Sigmoid colon (tissue), 6 donors: ENCODE measurements at regions not wholly inside any gene's neighbourhood (a gene's known extent, or its start where the extent isn't known, plus 50 kb on each side); places are given as distances from the start of the nearest gene placed in this dataset.

Experiments used
- DNase-seq: peaks from one replicate; pipeline ENCODE4 v3.0.0-alpha.2; 2019
- H3K27ac ChIP-seq, 4 donors: fragments of 200-600 bp; sonication (generic); one replicate each; pipeline ENCODE4 v1.5.1; 2016 to 2019; ENCODE audit warnings: mild to moderate bottlenecking in 1 of 4
- H3K27me3 ChIP-seq, 3 donors: fragments of 200-600 bp; sonication (generic); one replicate each; pipeline ENCODE4 v1.5.1; 2019; ENCODE audit warnings: mild to moderate bottlenecking in 1 of 3
- H3K36me3 ChIP-seq, 4 donors: fragments of 200-600 bp; sonication (generic); one replicate each; pipeline ENCODE4 v1.5.1; 2016 to 2019
- H3K4me1 ChIP-seq, 4 donors: fragments of 200-600 bp; sonication (generic); one replicate each; pipeline ENCODE4 v1.5.1; 2017 to 2019
- H3K4me3 ChIP-seq, 4 donors: fragments of 200-600 bp; sonication (generic); one replicate each; pipeline ENCODE4 v1.5.1; 2017 to 2019; ENCODE audit warnings: mild to moderate bottlenecking in 2 of 4, moderate library complexity in 1 of 4
- H3K9me3 ChIP-seq, 4 donors: fragments of 200-600 bp in 3 of 4; sonication (generic) in 3 of 4; one replicate each; pipeline versions ENCODE4 v1.5.1 to v1.6.1; 2013 to 2019
- EP300 ChIP-seq, 4 donors: sonication (generic); formaldehyde crosslinking; IDR thresholded peaks; one replicate each; pipeline ENCODE4 v1.6.1; 2017; ENCODE audit warnings: antibody characterized with exemption in 4 of 4
- POLR2A ChIP-seq, 2 donors: fragments of 450-650 bp; IDR thresholded peaks; one replicate each; pipeline ENCODE4 v1.6.1; 2016; ENCODE audit warnings: antibody characterized with exemption in 2 of 2, mild to moderate bottlenecking in 2 of 2, moderate library complexity in 2 of 2
- POLR2AphosphoS5 ChIP-seq, 4 donors: sonication (generic); formaldehyde crosslinking; IDR thresholded peaks; one replicate each; pipeline ENCODE4 v1.6.1; 2017; ENCODE audit warnings: antibody characterized with exemption in 4 of 4
- WGBS, 2 donors: extraction: QIAGEN DNeasy Blood & Tissue Kit; methylation state at CpG; one replicate each; pipeline ENCODE4 v1.1.7; 2013; 5-methylcytosine and 5-hydroxymethylcytosine counted together
- intact Hi-C: fragments of 100-400 bp; cut with DNase I; formaldehyde crosslinking; loops from one replicate; pipeline ENCODE4 v1.15.1; 2023
- TF ChIP-seq, protein P1 (sequence below), 4 experiments: fragments of 450-650 bp in 3 of 4; fragments of 200-600 bp in 1 of 4; IDR thresholded peaks; one replicate each; pipeline ENCODE4 v1.5.1; 2016 to 2019; ENCODE audit warnings: antibody characterized with exemption in 4 of 4, mild to moderate bottlenecking in 3 of 4, moderate library complexity in 2 of 4
- donor health status: healthy with polysubstance abuse.
- donor health status: healthy.

DNA sequence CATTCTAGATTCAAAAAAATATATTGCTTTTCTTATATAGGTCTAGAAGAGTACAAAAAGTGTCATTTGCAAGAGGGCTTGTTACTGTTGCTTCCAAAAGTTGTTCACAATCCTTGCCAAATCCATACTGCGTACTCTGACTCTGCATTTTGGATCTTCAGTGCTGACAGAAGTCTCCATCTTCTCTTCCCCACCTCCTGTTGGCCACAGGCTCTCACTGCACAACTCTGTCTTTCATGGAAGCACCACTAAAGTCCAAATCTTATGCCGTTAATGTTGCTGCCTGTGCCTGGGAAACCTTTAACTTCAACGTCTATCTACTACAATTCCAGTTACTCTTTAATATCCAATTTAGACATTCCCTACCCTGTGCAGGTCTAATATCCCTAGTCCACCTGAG lies 419.9 kb downstream of the NR2F2 start:
- Histone ChIP-seq H3K27ac (no peak overlapping the region), H3K4me1 (no peaks in the 10 kb centered on the region), H3K4me3 (no peak overlapping the region), H3K36me3 (no peaks in the 10 kb centered on the region), H3K9me3 (no peaks in the 10 kb centered on the region), H3K27me3 (no peaks in the 10 kb centered on the region)
- DNase-seq: no peak
- 71 to 88% methylated on average over 3 of the region's 3 CpGs for WGBS, 2 donors
- intact Hi-C loops: no loop called here
- no peak for TF ChIP-seq POLR2A (IDR thresholded peaks at IDR 0.05)
- TF ChIP-seq POLR2AphosphoS5 (IDR thresholded peaks at IDR 0.05): no peak
- no peak for TF ChIP-seq EP300 (IDR thresholded peaks at IDR 0.05)
- TF ChIP-seq, protein P1, sequence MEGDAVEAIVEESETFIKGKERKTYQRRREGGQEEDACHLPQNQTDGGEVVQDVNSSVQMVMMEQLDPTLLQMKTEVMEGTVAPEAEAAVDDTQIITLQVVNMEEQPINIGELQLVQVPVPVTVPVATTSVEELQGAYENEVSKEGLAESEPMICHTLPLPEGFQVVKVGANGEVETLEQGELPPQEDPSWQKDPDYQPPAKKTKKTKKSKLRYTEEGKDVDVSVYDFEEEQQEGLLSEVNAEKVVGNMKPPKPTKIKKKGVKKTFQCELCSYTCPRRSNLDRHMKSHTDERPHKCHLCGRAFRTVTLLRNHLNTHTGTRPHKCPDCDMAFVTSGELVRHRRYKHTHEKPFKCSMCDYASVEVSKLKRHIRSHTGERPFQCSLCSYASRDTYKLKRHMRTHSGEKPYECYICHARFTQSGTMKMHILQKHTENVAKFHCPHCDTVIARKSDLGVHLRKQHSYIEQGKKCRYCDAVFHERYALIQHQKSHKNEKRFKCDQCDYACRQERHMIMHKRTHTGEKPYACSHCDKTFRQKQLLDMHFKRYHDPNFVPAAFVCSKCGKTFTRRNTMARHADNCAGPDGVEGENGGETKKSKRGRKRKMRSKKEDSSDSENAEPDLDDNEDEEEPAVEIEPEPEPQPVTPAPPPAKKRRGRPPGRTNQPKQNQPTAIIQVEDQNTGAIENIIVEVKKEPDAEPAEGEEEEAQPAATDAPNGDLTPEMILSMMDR (IDR thresholded peaks at IDR 0.05): no peak

DNA sequence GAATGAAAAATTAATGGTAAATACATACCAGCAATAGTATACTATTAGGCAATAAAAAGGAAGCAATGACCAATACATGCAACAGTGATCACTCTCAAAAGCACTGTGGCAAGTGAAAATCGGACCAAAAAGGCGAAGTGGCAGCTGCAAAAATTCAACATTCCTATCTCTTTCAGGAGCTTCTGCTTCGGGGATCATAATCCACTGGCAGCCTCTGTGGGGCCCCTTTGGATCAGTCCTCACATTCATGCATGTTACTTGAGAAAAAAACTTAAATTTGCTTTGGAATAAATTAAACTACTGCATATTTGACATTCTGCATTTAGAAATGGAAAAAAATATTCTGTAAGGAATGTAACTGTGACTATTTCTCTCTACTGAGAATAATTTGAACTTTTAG lies 425.6 kb downstream of the NR2F2 start:
- H3K27ac ChIP-seq: no peak overlapping the region
- H3K4me3 ChIP-seq: no peak overlapping the region
- no peak for DNase-seq
- no peaks in the 10 kb centered on the region for H3K36me3 ChIP-seq
- H3K9me3 ChIP-seq: no peaks in the 10 kb centered on the region
- 76 to 80% methylated on average over 3 of the region's 3 CpGs for WGBS, 2 donors
- intact Hi-C loops: no loop called here
- H3K27me3 ChIP-seq: no peaks in the 10 kb centered on the region
- H3K4me1 ChIP-seq: no peaks in the 10 kb centered on the region
- TF ChIP-seq POLR2A (IDR thresholded peaks at IDR 0.05): no peak
- no peak for TF ChIP-seq POLR2AphosphoS5 (IDR thresholded peaks at IDR 0.05)
- no peak for TF ChIP-seq EP300 (IDR thresholded peaks at IDR 0.05)
- TF ChIP-seq, protein P1 (IDR thresholded peaks at IDR 0.05): no peak

- intact Hi-C loops: no loop called here
- no peak for DNase-seq
These were observed 426.2 kb downstream of the NR2F2 start for GRCh38 chr15:96756656-96757055.

GRCh38 chr15:96762566-96762965 lies 432.1 kb downstream of the NR2F2 start:
- Histone ChIP-seq H3K36me3 (no peaks in the 10 kb centered on the region), H3K27ac (no peak overlapping the region), H3K9me3 (no peaks in the 10 kb centered on the region), H3K27me3 (no peaks in the 10 kb centered on the region), H3K4me3 (no peak overlapping the region), H3K4me1 (no peaks in the 10 kb centered on the region)
- intact Hi-C loops: no loop called here
- TF ChIP-seq POLR2A (IDR thresholded peaks at IDR 0.05) (no peak), EP300 (IDR thresholded peaks at IDR 0.05) (no peak), POLR2AphosphoS5 (IDR thresholded peaks at IDR 0.05) (no peak)
- TF ChIP-seq, protein P1 (IDR thresholded peaks at IDR 0.05): no peak
- no peak for DNase-seq

More at GRCh38 chr15:96756656-96757055, 426.2 kb downstream of the NR2F2 start:
- Histone ChIP-seq H3K27me3 (no peaks in the 10 kb centered on the region), H3K4me1 (no peaks in the 10 kb centered on the region), H3K27ac (no peak overlapping the region), H3K9me3 (no peaks in the 10 kb centered on the region), H3K36me3 (no peaks in the 10 kb centered on the region), H3K4me3 (no peak overlapping the region)
- no peak for TF ChIP-seq EP300 (IDR thresholded peaks at IDR 0.05)
- TF ChIP-seq, protein P1 (IDR thresholded peaks at IDR 0.05): no peak
- TF ChIP-seq POLR2A (IDR thresholded peaks at IDR 0.05): no peak
- no peak for TF ChIP-seq POLR2AphosphoS5 (IDR thresholded peaks at IDR 0.05)
- WGBS, 2 donors: 91 to 92% methylated on average over 12 to 15 of the region's 15 CpGs

GRCh38 chr15:96764501-96764900 lies 434.0 kb downstream of the NR2F2 start:
- H3K4me3 ChIP-seq: no peak overlapping the region
- DNase-seq: no peak
- no peak overlapping the region for H3K27ac ChIP-seq
- intact Hi-C loops: no loop called here
- no peaks in the 10 kb centered on the region for H3K36me3 ChIP-seq
- no peaks in the 10 kb centered on the region for H3K9me3 ChIP-seq
- TF ChIP-seq EP300 (IDR thresholded peaks at IDR 0.05) (no peak), POLR2A (IDR thresholded peaks at IDR 0.05) (no peak)
- TF ChIP-seq, protein P1 (IDR thresholded peaks at IDR 0.05): no peak
- no peaks in the 10 kb centered on the region for H3K27me3 ChIP-seq
- no peaks in the 10 kb centered on the region for H3K4me1 ChIP-seq
- 82 to 91% methylated on average over 24 of the region's 24 CpGs for WGBS, 2 donors
